Omental fat pad (tissue), 3 donors: ENCODE measurements at regions not wholly inside any gene's neighbourhood (a gene's known extent, or its start where the extent isn't known, plus 50 kb on each side); places are given as distances from the start of the nearest gene placed in this dataset.

Experiments used
- ATAC-seq: fragments of 150-250 bp; one replicate; pipeline ENCODE4 v1.9.1; 2016; ENCODE audit warnings: mild to moderate bottlenecking, moderate library complexity; ENCODE audit not compliant: low FRiP score
- DNase-seq: peaks from one replicate; pipeline ENCODE4 v3.0.0-alpha.2; 2019; ENCODE audit warnings: low spot score
- TF ChIP-seq, protein P1 (sequence below), 3 donors: fragments of 450-650 bp; IDR thresholded peaks; one replicate each; pipeline ENCODE4 v1.5.1; 2016 to 2017; ENCODE audit warnings: antibody characterized with exemption in 3 of 3, mild to moderate bottlenecking in 3 of 3, moderate library complexity in 2 of 3

- DNase-seq (no peak), ATAC-seq (no peak)
- TF ChIP-seq, protein P1, sequence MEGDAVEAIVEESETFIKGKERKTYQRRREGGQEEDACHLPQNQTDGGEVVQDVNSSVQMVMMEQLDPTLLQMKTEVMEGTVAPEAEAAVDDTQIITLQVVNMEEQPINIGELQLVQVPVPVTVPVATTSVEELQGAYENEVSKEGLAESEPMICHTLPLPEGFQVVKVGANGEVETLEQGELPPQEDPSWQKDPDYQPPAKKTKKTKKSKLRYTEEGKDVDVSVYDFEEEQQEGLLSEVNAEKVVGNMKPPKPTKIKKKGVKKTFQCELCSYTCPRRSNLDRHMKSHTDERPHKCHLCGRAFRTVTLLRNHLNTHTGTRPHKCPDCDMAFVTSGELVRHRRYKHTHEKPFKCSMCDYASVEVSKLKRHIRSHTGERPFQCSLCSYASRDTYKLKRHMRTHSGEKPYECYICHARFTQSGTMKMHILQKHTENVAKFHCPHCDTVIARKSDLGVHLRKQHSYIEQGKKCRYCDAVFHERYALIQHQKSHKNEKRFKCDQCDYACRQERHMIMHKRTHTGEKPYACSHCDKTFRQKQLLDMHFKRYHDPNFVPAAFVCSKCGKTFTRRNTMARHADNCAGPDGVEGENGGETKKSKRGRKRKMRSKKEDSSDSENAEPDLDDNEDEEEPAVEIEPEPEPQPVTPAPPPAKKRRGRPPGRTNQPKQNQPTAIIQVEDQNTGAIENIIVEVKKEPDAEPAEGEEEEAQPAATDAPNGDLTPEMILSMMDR (IDR thresholded peaks at IDR 0.05): no peak
Observed at GRCh38 chr2:191625016-191625415, 52.9 kb upstream of the NABP1 start.

- TF ChIP-seq, protein P1 (IDR thresholded peaks at IDR 0.05): no peak
- ATAC-seq: no peak
- DNase-seq: no peak
Observed at GRCh38 chr2:191625446-191625845, 52.5 kb upstream of the NABP1 start.

DNA sequence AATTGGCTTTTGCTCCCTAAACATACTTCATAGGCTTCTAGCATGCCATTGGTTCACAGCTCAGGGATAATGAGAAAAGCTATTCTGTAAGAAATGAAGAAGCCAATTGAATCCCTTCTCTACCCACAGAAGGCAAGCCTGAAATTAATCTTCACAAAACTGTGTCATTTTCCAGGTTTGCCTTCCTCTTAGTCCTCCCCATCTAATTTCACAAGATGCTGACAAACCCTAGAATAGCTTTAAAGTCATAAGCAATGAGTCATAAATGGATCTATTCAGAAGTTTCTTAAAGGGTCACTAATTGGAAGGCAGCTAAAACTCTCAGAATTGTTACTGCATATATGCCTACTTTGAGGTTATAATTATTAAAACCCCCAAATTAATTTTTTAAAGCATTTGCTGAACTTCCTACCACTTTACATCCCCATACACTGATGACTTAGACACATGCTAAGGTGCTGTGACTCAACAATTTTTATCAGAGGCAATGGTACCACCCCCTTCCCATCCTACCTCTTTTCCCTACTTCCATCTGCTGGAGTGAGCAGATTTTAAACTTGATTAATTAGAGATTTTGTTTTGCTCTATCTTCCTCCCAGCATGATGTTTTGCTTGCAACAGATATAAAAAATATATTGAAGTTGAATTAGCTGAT is 51.3 kb upstream of the NABP1 start:
- DNase-seq: no peak
- TF ChIP-seq, protein P1 (IDR thresholded peaks at IDR 0.05): no peak
- ATAC-seq: peak; percentile 83

GRCh38 chr2:191627518-191627917 is 50.4 kb upstream of the NABP1 start:
- TF ChIP-seq, protein P1 (IDR thresholded peaks at IDR 0.05): no peak
- DNase-seq (no peak), ATAC-seq (no peak)
